Mucosa of descending colon (tissue), 3 donors: ENCODE measurements at regions not wholly inside any gene's neighbourhood (a gene's known extent, or its start where the extent isn't known, plus 50 kb on each side); places are given as distances from the start of the nearest gene placed in this dataset.

Experiments
- ATAC-seq: fragments of 200-7000 bp; cut with Tn5 transposase; one replicate; pipeline ENCODE4 v1.9.1; 2020; ENCODE audit warnings: mild to moderate bottlenecking, moderate library complexity
- DNase-seq, 3 donors: peaks; one replicate each; pipeline ENCODE4 v3.0.0-alpha.2; 2020
- H3K36me3 ChIP-seq: fragments of 200-600 bp; one replicate; pipeline ENCODE4 v1.8.0; 2021; ENCODE audit warnings: low read depth, mild to moderate bottlenecking
- H3K4me1 ChIP-seq: fragments of 200-600 bp; one replicate; pipeline ENCODE4 v1.8.0; 2021; ENCODE audit warnings: low read depth, mild to moderate bottlenecking
- H3K4me3 ChIP-seq: fragments of 200-600 bp; one replicate; pipeline ENCODE4 v1.8.0; 2021; ENCODE audit warnings: mild to moderate bottlenecking
- H3K9me3 ChIP-seq: fragments of 200-600 bp; one replicate; pipeline ENCODE4 v1.8.0; 2021; ENCODE audit warnings: mild to moderate bottlenecking
- intact Hi-C, 2 donors: fragments of 100-400 bp; cut with DNase I in 1 of 2; cut with micrococcal nuclease in 1 of 2; formaldehyde crosslinking; loops; one replicate each; pipeline versions ENCODE4 v1.11.0 to v1.11.1; 2022; cut with DNase I, micrococcal nuclease
- TF ChIP-seq, protein P1 (sequence below): fragments of 200-600 bp; IDR thresholded peaks from one replicate; pipeline ENCODE4 v1.8.0; 2022; ENCODE audit warnings: antibody characterized with exemption, mild to moderate bottlenecking
- donor health status: DM: no; HTN: no; CAD: no; lungs with moderate emphysema.
- donor health status: DM: no; HTN: no; CAD: no.
- donor health status: DM: no; HTN: yes; CAD: no.

DNA sequence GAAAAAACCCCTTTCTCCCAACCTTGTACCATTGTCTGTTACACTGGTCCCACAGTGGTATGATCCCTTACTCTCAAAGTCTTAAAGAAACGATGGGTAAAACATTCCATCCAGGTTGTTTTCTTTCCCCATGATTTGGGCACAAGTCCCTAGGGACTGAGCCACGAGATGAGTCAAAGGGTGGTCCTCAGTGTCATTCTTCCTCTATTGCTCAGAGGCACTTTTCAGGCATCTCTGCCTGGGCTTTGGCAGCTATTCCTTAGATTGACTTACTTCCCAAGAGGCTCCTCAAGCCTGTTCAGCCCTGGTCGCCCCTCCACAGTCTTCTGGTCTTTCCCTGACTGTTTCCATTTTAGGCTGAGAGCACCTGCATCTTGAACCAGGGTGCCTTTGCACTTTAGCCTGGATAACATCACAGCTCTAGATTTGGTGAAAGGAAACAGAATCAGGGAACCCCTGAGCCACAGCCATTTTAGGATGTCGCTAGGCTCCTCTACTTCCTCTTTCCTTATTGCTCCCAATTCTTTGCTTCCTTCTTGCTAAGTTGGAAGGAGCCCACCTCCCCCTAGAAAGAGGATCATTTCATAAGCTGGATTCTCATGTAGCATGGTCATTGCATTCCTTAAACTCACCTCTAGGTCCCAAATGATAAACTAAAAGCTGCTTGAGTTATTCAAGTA, 131.0 kb upstream of the TPRG1 start:
- TF ChIP-seq, protein P1, sequence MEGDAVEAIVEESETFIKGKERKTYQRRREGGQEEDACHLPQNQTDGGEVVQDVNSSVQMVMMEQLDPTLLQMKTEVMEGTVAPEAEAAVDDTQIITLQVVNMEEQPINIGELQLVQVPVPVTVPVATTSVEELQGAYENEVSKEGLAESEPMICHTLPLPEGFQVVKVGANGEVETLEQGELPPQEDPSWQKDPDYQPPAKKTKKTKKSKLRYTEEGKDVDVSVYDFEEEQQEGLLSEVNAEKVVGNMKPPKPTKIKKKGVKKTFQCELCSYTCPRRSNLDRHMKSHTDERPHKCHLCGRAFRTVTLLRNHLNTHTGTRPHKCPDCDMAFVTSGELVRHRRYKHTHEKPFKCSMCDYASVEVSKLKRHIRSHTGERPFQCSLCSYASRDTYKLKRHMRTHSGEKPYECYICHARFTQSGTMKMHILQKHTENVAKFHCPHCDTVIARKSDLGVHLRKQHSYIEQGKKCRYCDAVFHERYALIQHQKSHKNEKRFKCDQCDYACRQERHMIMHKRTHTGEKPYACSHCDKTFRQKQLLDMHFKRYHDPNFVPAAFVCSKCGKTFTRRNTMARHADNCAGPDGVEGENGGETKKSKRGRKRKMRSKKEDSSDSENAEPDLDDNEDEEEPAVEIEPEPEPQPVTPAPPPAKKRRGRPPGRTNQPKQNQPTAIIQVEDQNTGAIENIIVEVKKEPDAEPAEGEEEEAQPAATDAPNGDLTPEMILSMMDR, result no peak
- DNase-seq (no peak), ATAC-seq (no peak)
- H3K9me3 ChIP-seq, result no peaks in the 10 kb centered on the region
- no peak overlapping the region for H3K4me3 ChIP-seq
- H3K4me1 ChIP-seq, result no peaks in the 10 kb centered on the region
- intact Hi-C loops, result no loop called here
- H3K36me3 ChIP-seq, result no peaks in the 10 kb centered on the region

DNA sequence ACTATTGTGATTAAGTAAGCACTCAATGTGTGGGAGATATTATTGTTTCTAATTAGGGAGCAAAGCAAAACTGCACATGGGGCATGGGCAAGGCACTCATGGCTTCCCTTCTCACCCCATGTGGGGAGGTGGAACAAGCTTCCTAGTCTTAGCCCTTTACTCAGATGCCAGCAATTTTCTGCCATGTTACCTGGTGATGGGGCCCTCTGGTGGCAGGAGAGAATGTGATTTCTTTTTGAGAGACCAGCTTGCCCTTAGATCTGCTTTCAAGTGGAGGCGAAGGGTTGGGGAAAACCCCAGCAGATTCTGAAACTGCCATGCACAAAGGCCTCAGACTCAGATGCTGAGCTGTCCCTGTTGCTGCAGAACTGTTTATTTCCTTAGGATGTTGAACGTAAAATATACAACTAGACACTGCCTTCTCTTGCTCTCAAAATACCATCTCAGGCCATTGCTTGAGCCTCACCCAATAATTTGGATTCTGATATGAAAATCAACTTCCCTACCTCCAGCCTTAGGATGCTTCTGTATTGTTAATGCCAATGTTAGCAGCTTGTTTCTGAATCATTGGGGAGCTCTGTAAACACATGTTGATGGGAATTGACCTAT, 130.2 kb upstream of the TPRG1 start:
- Histone ChIP-seq H3K9me3 (no peaks in the 10 kb centered on the region), H3K4me3 (no peak overlapping the region), H3K36me3 (no peaks in the 10 kb centered on the region), H3K4me1 (no peaks in the 10 kb centered on the region)
- DNase-seq (peak; percentile 12 to 61 (median 32)), ATAC-seq (peak; percentile 77)
- intact Hi-C loops, result no loop called here
- TF ChIP-seq, protein P1, result no peak

DNA sequence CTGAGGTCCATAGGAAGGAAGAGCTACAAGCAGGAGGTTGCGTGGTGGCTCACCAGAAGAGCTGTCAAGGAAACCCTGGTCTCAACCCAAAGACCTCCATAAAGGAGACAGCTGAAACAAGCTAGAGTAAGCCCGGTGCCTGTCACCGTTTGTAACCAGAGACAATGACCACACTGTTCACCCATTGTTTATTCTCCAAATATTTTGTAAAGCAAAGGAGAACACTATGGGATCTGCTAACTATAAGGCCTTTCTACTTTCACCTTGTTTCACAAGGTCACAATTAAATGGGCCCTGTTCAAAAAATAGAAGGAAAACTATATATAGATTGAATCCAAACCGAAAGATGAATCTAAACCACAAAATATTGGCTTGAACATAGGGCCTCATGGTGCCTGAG, 128.9 kb upstream of the TPRG1 start:
- Histone ChIP-seq H3K9me3 (no peaks in the 10 kb centered on the region), H3K4me1 (no peaks in the 10 kb centered on the region), H3K4me3 (no peak overlapping the region), H3K36me3 (no peaks in the 10 kb centered on the region)
- ATAC-seq (no peak), DNase-seq (no peak)
- TF ChIP-seq, protein P1, result no peak
- intact Hi-C loops, result no loop called here

DNA sequence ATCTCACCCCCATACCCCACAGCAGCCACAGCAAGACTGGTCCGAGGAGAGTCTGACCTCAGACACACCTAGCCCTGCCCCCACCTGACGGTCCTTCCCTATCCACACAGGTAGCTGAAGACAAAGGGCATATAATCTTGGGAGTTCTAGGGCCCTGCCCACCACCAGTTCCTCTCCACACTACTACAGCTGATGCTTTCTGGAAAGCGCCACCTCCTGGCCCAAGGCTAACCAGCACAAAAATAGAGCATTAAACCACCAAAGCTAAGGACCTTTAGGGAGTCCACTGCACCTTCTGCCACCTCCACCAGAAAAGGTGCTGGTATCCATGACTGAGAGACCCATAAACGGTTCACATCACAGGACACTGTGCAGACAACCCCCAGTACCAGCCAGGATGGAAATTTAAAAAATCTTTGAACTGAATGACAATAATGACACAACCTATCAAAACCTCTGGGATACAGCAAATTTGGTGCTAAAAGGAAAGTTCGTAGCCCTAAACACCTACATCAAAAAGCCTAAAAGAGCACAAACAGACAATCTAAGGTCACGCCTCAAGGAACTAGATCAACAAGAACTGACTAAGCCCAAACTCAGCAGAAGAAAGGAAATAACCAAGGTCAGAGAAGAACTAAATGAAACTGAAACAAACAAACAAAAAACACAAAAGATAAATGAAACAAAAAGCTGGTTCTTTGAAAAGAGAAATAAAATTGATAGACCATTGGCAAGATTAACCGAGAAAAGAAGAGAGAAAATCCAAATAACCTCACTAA, 122.1 kb upstream of the TPRG1 start:
- no peak for ATAC-seq
- intact Hi-C loops, result no loop called here
- H3K4me1 ChIP-seq, result no peaks in the 10 kb centered on the region
- no peaks in the 10 kb centered on the region for H3K9me3 ChIP-seq
- TF ChIP-seq, protein P1, result no peak
- no peak overlapping the region for H3K4me3 ChIP-seq
- DNase-seq, result peak in 1 of 3 donors; percentile 37
- H3K36me3 ChIP-seq, result no peaks in the 10 kb centered on the region

DNA sequence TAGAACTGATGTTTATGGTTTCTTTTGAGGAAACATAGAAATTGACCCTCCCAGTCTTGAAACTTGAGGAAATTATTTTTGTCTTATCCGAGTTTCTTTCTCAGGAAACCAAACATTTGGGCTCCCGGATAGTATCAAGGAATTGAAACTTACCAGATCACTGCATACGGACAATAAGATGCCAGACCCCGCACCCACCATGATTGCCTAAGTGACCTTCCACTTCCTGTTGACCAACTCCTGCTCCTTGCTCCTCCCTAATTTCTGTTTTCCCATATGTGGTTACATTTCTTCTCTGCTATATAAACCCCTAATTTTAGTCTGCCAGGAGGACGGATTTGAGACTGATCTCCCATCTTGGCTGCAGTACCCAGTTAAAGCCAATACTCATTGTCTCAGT, 118.4 kb upstream of the TPRG1 start:
- intact Hi-C loops, result no loop called here
- Histone ChIP-seq H3K4me1 (no peaks in the 10 kb centered on the region), H3K36me3 (no peaks in the 10 kb centered on the region), H3K4me3 (no peak overlapping the region), H3K9me3 (no peaks in the 10 kb centered on the region)
- ATAC-seq (no peak), DNase-seq (no peak)
- TF ChIP-seq, protein P1, result no peak
